Retinal pigment epithelial cell (primary cell): ENCODE measurements at regions not wholly inside any gene's neighbourhood (a gene's known extent, or its start where the extent isn't known, plus 50 kb on each side); places are given as distances from the start of the nearest gene placed in this dataset.

Experiments
- DNase-seq: peaks from one replicate; pipeline ENCODE4 v3.0.0-alpha.2; 2010; ENCODE audit warnings: low read depth
- H3K4me3 ChIP-seq: 2 replicates; pipeline ENCODE4 v1.5.1; 2011; ENCODE audit warnings: mild to moderate bottlenecking, low read length, control low read depth, moderate library complexity
- CTCF ChIP-seq: conservative IDR thresholded peaks from 2 replicates; pipeline ENCODE4 v1.5.1; 2011; ENCODE audit warnings: low read depth, low read length, control low read depth, inconsistent platforms

DNA sequence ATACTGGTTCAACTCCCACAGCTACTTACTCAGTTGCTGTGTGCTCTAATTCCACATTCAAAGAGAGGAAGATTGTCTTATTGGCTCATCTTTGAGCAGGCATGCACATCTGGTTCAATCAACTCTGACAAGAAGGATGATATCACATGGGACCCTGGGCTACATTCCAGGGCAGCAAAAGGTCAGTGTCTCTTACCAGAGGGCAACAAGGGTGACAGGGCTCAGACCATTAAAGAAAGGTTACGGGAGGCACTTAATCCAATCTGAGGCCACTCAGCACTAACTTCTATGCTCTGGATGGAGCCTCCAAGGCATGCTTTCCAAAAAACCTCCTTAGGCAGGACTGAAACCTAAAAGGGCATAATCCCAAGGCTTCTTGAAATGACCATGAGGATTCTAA lies 549.4 kb upstream of the API5 start:
- DNase-seq, result no peak
- no peak for TF ChIP-seq CTCF
- H3K4me3 ChIP-seq, result no peak overlapping the region

DNA sequence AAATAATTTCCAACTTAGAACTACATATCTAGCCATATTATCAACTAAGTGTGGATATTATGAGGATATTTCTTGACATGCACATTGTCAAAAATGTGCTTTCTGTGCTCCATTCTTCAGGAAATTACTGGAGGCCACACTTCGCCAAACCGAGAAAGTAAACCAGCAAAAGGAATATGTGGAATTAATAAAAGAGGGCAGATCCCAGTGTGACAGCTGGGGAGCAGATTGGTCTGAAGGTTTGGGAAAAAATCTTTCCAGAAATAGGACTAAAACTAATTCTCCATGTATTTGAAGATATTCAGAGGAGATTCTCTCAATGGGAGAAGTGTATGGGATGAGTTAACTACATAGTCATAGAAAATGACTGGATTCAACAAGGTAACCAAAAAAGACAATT lies 546.9 kb upstream of the API5 start:
- DNase-seq, result no peak
- no peak for TF ChIP-seq CTCF
- H3K4me3 ChIP-seq, result no peak overlapping the region

- no peak for DNase-seq
- no peak overlapping the region for H3K4me3 ChIP-seq
- TF ChIP-seq CTCF, result no peak
Measured at GRCh38 chr11:42768576-42768975, 543.2 kb upstream of the API5 start.

DNA sequence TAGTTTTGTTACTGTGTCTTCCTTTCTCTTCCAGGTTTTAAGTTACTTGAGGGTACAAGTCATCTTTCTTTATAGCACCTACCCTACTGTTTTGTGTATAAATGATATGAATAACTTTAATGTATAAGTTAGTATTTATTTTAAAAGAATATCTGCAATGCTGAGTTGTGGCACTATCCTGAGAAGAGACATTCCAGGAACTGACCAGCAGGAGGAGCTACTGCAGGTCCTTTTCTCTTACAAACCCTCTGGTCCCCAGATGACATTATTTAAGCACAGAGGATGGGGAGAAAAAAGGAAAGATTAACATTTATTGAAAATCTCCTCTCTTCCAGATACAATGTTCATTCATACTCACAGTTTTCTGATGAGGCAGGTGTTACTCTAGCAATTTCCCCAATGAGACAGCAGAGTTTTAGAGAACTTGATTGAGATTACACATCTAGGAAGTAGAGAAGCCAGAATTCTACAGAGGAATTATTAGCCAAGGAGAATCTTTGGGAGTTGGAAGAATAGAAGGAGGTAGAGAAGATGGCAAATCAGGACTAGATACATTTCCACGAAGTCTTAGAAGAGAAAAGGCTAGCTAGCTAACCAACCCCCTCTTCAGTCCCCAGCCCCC lies 541.2 kb upstream of the API5 start:
- H3K4me3 ChIP-seq, result no peak overlapping the region
- TF ChIP-seq CTCF, result peak; percentile 34
- DNase-seq, result no peak

- no peak for TF ChIP-seq CTCF
- no peak for DNase-seq
- no peak overlapping the region for H3K4me3 ChIP-seq
Measured at GRCh38 chr11:42772886-42773285, 538.9 kb upstream of the API5 start.

DNA sequence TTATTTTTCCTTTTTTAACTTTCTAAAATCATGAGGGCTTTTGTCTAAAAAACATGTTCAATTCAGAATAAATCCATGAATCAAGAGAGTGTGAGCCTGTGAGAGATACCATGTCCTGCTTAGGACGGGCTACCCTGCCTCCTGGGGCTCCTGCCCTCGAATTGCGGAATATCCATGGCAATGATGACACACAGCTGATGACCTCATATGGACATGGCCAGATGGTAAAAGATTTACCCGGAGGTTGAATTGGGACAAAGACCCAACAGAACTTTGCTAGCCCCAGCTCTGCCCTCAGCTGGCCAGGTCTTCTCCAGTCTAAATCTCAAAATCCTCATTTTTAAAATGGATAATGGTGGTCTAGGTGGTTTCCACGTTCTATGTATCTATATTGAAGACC lies 538.1 kb upstream of the API5 start:
- no peak overlapping the region for H3K4me3 ChIP-seq
- DNase-seq, result no peak
- TF ChIP-seq CTCF, result no peak

DNA sequence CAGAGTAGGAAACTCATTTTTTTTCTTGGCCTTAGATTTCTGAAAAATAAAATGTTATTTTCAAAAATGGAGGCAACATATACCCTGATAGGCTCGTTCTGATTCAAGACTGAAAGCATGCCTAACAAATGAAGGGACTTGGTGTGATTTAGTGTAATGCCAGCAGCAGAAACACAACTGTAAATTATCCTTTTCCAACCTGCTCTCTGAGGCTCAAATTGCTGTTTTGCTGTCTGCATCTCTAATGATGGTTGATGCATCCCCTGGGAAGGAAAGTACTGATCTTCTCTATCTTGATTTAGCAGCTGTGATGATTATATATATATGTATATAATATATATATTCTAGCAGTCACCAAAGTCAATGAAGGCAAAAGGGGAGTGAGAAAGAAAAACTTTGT lies 537.2 kb upstream of the API5 start:
- H3K4me3 ChIP-seq, result no peak overlapping the region
- DNase-seq, result no peak
- no peak for TF ChIP-seq CTCF
